Mesendoderm (in vitro differentiated cells): ENCODE measurements at regions not wholly inside any gene's neighbourhood (a gene's known extent, or its start where the extent isn't known, plus 50 kb on each side); places are given as distances from the start of the nearest gene placed in this dataset.

ENCODE experiments used
- DNase-seq: peaks from one replicate; pipeline ENCODE4 v3.0.0; 2013
- H2AK5ac ChIP-seq: 2 replicates; pipeline ENCODE4 v1.6.1; 2013; ENCODE audit warnings: low read length, inconsistent platforms
- H2BK120ac ChIP-seq: 2 replicates; pipeline ENCODE4 v1.6.1; 2013; ENCODE audit warnings: low read depth, mild to moderate bottlenecking, low read length, moderate library complexity, mixed read lengths
- H2BK15ac ChIP-seq: replicated peaks from 2 replicates; pipeline ENCODE4 v1.6.1; 2013; ENCODE audit warnings: low read depth, mild to moderate bottlenecking, moderate library complexity
- H2BK5ac ChIP-seq: 2 replicates; pipeline ENCODE4 v1.6.1; 2013; ENCODE audit warnings: low read length, inconsistent platforms
- H3K18ac ChIP-seq: 2 replicates; pipeline ENCODE4 v1.6.1; 2013; ENCODE audit warnings: mild to moderate bottlenecking, low read length, mixed read lengths
- H3K23ac ChIP-seq: one replicate; pipeline ENCODE4 v1.6.1; 2013; ENCODE audit warnings: low read length
- H3K27ac ChIP-seq: 2 replicates; pipeline ENCODE4 v1.5.1; 2013; ENCODE audit warnings: low read depth, mild to moderate bottlenecking, inconsistent platforms, low read length, moderate library complexity
- H3K27me3 ChIP-seq: 2 replicates; pipeline ENCODE4 v1.6.1; 2013; ENCODE audit warnings: low read length, control low read depth, mild to moderate bottlenecking, inconsistent platforms; ENCODE audit not compliant: insufficient read depth, poor library complexity
- H3K36me3 ChIP-seq: 2 replicates; pipeline ENCODE4 v1.6.1; 2013; ENCODE audit warnings: low read length, inconsistent platforms; ENCODE audit not compliant: control insufficient read depth, insufficient read depth
- H3K4ac ChIP-seq: one replicate; pipeline ENCODE4 v1.6.1; 2013; ENCODE audit warnings: low read depth, mild to moderate bottlenecking, low read length, moderate library complexity
- H3K4me1 ChIP-seq: 2 replicates; pipeline ENCODE4 v1.6.1; 2013; ENCODE audit warnings: low read depth, low read length, inconsistent platforms; ENCODE audit not compliant: control insufficient read depth
- H3K4me2 ChIP-seq: 2 replicates; pipeline ENCODE4 v1.6.1; 2013; ENCODE audit warnings: low read length
- H3K4me3 ChIP-seq: 2 replicates; pipeline ENCODE4 v1.5.1; 2013; ENCODE audit warnings: mild to moderate bottlenecking, low read length
- H3K56ac ChIP-seq: one replicate; pipeline ENCODE4 v1.6.1; 2013; ENCODE audit warnings: low read length
- H3K79me1 ChIP-seq: 2 replicates; pipeline ENCODE4 v1.6.1; 2013; ENCODE audit warnings: low read length, inconsistent platforms
- H3K79me2 ChIP-seq: 2 replicates; pipeline ENCODE4 v1.6.1; 2013; ENCODE audit warnings: mild to moderate bottlenecking, low read length; ENCODE audit not compliant: control insufficient read depth, insufficient read depth
- H3K9ac ChIP-seq: 2 replicates; pipeline ENCODE4 v1.6.1; 2013; ENCODE audit warnings: low read length, inconsistent platforms
- H4K5ac ChIP-seq: one replicate; pipeline ENCODE4 v1.6.1; 2013; ENCODE audit warnings: low read length
- H4K8ac ChIP-seq: one replicate; pipeline ENCODE4 v1.6.1; 2013; ENCODE audit warnings: low read depth, mild to moderate bottlenecking, control low read depth, low read length, moderate library complexity
- WGBS: extraction: QIAGEN DNeasy Blood & Tissue Kit; methylation state at CpG from one replicate; pipeline ENCODE4 v1.1.7; 2013; ENCODE audit warnings: low lambda C conversion rate, missing lambda C conversion rate; ENCODE audit not compliant: insufficient coverage; ENCODE audit errors: extremely low coverage; 5-methylcytosine and 5-hydroxymethylcytosine counted together

DNA sequence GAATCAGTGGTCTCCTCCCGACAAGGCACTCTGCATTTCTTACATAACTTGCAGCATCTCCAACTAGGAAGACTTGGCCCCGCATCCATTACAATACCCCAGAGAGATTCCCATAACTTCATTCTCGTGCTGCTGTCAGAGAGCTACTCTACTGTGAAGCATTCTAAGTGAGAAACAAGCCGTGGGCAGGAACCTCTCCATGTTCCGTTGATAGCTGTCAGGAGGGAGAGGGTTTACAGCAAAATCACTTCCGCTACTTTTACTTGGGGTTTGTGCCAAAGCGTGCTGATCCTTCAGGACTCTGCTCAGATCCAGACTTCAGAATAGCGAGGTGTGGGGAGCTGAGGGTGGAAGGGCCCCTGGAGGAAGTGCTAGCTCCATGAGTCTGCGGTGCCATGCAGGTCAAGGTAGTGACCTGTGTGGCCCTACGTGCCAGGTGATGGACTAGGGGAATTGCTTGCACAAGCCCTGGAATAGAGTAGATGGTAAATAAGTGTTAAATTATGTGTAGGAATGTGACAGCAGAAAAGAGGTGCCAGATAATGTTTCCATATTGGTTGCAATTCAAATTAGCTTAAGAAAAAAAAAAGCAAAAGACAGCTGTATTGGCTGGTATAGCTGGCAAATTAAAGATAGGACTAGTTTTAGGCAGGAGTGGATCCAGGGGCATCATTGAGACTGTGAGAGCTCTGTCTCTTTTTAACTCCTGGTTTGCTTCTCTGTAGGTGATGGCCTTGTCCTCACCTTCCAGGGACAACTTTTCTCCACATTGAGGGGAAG, 358.5 kb upstream of the ERCC4 start:
- H3K23ac ChIP-seq: no peak overlapping the region
- H2BK120ac ChIP-seq: no peak overlapping the region
- no peak overlapping the region for H3K9ac ChIP-seq
- H3K36me3 ChIP-seq: no peaks in the 10 kb centered on the region
- H4K8ac ChIP-seq: no peak overlapping the region
- H2AK5ac ChIP-seq: no peak overlapping the region
- no peak overlapping the region for H3K4ac ChIP-seq
- no peak overlapping the region for H3K27ac ChIP-seq
- H3K4me1 ChIP-seq: no peaks in the 10 kb centered on the region
- no peak overlapping the region for H2BK5ac ChIP-seq
- H3K27me3 ChIP-seq: no peaks in the 10 kb centered on the region
- no peak overlapping the region for H2BK15ac ChIP-seq
- H3K18ac ChIP-seq: no peak overlapping the region
- no peak for DNase-seq
- H3K56ac ChIP-seq: peak overlapping the region; percentile 22
- H3K4me3 ChIP-seq: no peak overlapping the region
- H3K79me2 ChIP-seq: no peaks in the 10 kb centered on the region
- H3K79me1 ChIP-seq: no peaks in the 10 kb centered on the region
- no peak overlapping the region for H4K5ac ChIP-seq
- H3K4me2 ChIP-seq: no peak overlapping the region
- WGBS: no CpG with 5 or more reads among the region's 10 CpGs

DNA sequence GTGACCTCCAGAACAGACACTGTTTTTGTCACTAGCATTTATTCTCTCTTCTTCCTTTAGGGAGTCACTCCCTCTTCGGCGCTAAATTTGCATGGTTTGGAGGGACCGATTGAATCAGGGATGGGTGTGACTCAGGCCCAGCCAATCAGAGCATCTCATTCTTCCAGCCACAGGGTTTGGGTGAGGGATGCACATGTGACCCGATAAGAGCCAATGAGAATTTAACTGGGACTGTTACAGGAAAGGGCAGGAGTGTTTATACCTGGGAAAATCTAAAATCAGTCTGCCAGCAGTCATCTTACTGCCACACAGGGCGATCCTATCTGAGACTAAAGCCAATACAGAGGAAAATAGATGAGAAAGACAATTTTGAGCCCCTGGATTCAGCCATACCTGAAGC, 351.2 kb upstream of the ERCC4 start:
- Histone ChIP-seq H3K56ac (no peak overlapping the region), H3K4me1 (peaks cover 4% of the 10 kb centered on the region), H3K4ac (no peak overlapping the region), H3K4me3 (no peak overlapping the region), H3K4me2 (no peak overlapping the region), H2BK5ac (no peak overlapping the region), H3K23ac (no peak overlapping the region), H4K8ac (no peak overlapping the region), H3K9ac (no peak overlapping the region), H3K79me1 (no peaks in the 10 kb centered on the region), H3K36me3 (no peaks in the 10 kb centered on the region), H2BK15ac (no peak overlapping the region), H3K18ac (no peak overlapping the region), H2AK5ac (no peak overlapping the region), H3K27ac (no peak overlapping the region), H4K5ac (no peak overlapping the region), H3K27me3 (no peaks in the 10 kb centered on the region), H2BK120ac (no peak overlapping the region), H3K79me2 (no peaks in the 10 kb centered on the region)
- DNase-seq: peak; percentile 14
- no CpG with 5 or more reads among the region's 5 CpGs for WGBS

DNA sequence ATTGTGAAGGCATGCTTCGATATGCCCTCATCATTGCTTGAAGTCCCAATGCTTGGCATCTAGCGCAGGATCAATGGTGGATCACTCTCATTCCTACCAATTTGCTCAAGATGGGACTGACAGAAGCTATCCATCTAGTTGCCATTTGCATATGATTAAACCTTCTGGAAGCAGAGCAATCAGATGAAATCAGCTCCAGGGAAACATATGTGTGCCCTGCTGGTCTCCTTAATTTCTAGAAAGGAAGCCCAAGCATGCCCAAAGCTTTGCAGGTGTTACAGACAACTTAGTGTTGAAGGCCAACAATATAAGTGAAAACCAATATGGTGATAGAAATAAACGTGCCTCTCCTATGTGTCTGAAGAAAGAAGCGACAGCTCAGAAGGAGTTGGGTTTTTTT, 350.0 kb upstream of the ERCC4 start:
- Histone ChIP-seq H3K79me1 (no peaks in the 10 kb centered on the region), H3K4me1 (peaks cover 5% of the 10 kb centered on the region), H3K36me3 (no peaks in the 10 kb centered on the region), H3K23ac (no peak overlapping the region), H3K9ac (no peak overlapping the region), H2BK15ac (no peak overlapping the region), H3K27me3 (no peaks in the 10 kb centered on the region), H3K56ac (no peak overlapping the region), H2BK120ac (no peak overlapping the region), H3K4me3 (no peak overlapping the region), H3K79me2 (no peaks in the 10 kb centered on the region), H2AK5ac (peak overlapping the region; percentile 86), H3K18ac (no peak overlapping the region), H3K4me2 (no peak overlapping the region), H3K4ac (no peak overlapping the region), H4K5ac (no peak overlapping the region), H2BK5ac (no peak overlapping the region), H3K27ac (no peak overlapping the region), H4K8ac (no peak overlapping the region)
- DNase-seq: no peak
- WGBS: no CpG with 5 or more reads among the region's 4 CpGs

DNA sequence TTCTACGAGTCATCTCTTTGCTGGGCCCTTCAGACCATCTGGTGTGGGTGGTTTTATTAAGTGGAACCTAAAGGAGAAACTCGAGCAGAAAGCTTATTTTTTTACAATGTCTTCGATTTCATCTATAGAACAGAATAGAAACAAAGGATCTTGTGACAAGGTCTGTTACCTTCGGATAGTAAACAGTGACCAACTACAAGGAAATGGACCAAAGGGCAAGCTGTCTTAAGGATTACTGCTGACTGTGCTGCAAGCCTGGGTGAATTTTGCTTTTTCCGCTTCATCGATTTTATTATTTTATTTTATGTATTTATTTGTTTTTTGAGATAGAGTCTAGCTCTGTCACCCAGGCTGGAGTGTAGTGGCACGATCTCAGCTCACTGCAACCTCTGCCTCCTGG, 348.9 kb upstream of the ERCC4 start:
- H3K79me1 ChIP-seq: no peaks in the 10 kb centered on the region
- WGBS: no CpG with 5 or more reads among the region's 7 CpGs
- H3K4me1 ChIP-seq: peaks cover 5% of the 10 kb centered on the region
- no peak overlapping the region for H4K8ac ChIP-seq
- no peak overlapping the region for H3K56ac ChIP-seq
- H2BK5ac ChIP-seq: no peak overlapping the region
- no peak overlapping the region for H2AK5ac ChIP-seq
- no peak for DNase-seq
- no peak overlapping the region for H3K18ac ChIP-seq
- no peak overlapping the region for H3K4me3 ChIP-seq
- H3K27me3 ChIP-seq: no peaks in the 10 kb centered on the region
- H4K5ac ChIP-seq: no peak overlapping the region
- H2BK120ac ChIP-seq: no peak overlapping the region
- H3K79me2 ChIP-seq: no peaks in the 10 kb centered on the region
- no peak overlapping the region for H3K27ac ChIP-seq
- no peak overlapping the region for H3K4me2 ChIP-seq
- H3K23ac ChIP-seq: no peak overlapping the region
- no peak overlapping the region for H3K4ac ChIP-seq
- no peak overlapping the region for H2BK15ac ChIP-seq
- H3K9ac ChIP-seq: no peak overlapping the region
- H3K36me3 ChIP-seq: no peaks in the 10 kb centered on the region

DNA sequence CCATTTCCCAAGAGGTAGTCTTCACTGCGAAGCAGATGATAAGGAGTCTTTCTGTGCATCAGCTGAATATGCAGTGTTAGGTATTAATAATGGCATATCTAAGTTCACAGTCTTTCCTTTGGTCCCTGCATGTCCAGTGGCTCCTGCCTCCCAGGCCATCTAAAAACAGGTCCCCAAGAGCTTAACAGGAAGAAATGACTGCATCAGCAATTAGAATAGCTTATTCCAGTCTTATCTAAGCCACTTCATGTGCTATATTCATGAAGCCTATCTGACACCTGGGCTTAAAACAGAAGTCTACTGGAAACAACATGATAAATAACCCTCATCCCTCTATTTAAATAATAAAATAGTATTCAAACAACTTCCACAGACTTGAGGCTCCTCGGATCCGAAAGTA, 346.1 kb upstream of the ERCC4 start:
- H3K4me1 ChIP-seq: peaks cover 3% of the 10 kb centered on the region
- no peak overlapping the region for H4K5ac ChIP-seq
- H3K56ac ChIP-seq: no peak overlapping the region
- no CpG with 5 or more reads among the region's 3 CpGs for WGBS
- no peak overlapping the region for H4K8ac ChIP-seq
- no peak overlapping the region for H3K4ac ChIP-seq
- no peak overlapping the region for H3K23ac ChIP-seq
- H3K4me2 ChIP-seq: no peak overlapping the region
- no peaks in the 10 kb centered on the region for H3K36me3 ChIP-seq
- H3K4me3 ChIP-seq: no peak overlapping the region
- H3K27ac ChIP-seq: no peak overlapping the region
- H3K79me2 ChIP-seq: no peaks in the 10 kb centered on the region
- no peak overlapping the region for H2AK5ac ChIP-seq
- no peak for DNase-seq
- no peaks in the 10 kb centered on the region for H3K27me3 ChIP-seq
- H3K9ac ChIP-seq: no peak overlapping the region
- no peak overlapping the region for H2BK15ac ChIP-seq
- no peak overlapping the region for H2BK5ac ChIP-seq
- no peak overlapping the region for H2BK120ac ChIP-seq
- no peaks in the 10 kb centered on the region for H3K79me1 ChIP-seq
- H3K18ac ChIP-seq: no peak overlapping the region

DNA sequence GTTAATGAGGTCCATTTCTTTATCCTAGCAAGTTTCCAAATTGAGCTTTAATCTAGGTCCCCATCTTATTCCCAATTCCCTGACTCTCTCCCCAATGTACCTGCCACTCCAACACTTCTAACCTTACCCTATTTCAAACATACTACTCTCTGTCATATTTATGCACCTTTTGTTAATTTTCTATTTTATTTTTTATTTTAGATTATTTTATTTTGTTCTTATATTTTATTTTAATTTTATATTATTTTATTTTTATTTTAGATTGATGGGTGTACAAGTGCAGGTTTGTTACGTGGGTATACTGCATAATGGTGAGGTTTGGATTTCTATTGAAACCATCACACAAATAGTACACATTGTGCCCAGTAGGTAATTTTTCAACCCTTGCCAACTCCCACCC, 333.9 kb upstream of the ERCC4 start:
- Histone ChIP-seq H3K36me3 (no peaks in the 10 kb centered on the region), H3K4me1 (no peaks in the 10 kb centered on the region), H2BK15ac (no peak overlapping the region), H3K79me2 (no peaks in the 10 kb centered on the region), H3K18ac (no peak overlapping the region), H4K5ac (no peak overlapping the region), H3K9ac (no peak overlapping the region), H3K23ac (no peak overlapping the region), H3K4me2 (no peak overlapping the region), H3K27ac (no peak overlapping the region), H3K4me3 (no peak overlapping the region), H4K8ac (no peak overlapping the region), H2AK5ac (no peak overlapping the region), H3K56ac (no peak overlapping the region), H2BK5ac (no peak overlapping the region), H2BK120ac (no peak overlapping the region), H3K79me1 (no peaks in the 10 kb centered on the region), H3K4ac (no peak overlapping the region), H3K27me3 (no peaks in the 10 kb centered on the region)
- no peak for DNase-seq
- 80% methylated on average over 1 of the region's 1 CpG for WGBS
